CD4-positive, alpha-beta T cell treated with Interleukin-10 for 1 hour (primary cell): ENCODE measurements at regions not wholly inside any gene's neighbourhood (a gene's known extent, or its start where the extent isn't known, plus 50 kb on each side); places are given as distances from the start of the nearest gene placed in this dataset.

Experiments
- DNase-seq: peaks from one replicate; pipeline ENCODE4 v3.0.0-alpha.2; 2020

- DNase-seq = no peak
These were observed 545.8 kb upstream of the ALCAM start for GRCh38 chr3:104820959-104821358.

- no peak for DNase-seq
These were observed 541.6 kb upstream of the ALCAM start for GRCh38 chr3:104825116-104825515.

- no peak for DNase-seq
These were observed 535.6 kb upstream of the ALCAM start for GRCh38 chr3:104831071-104831470.

- DNase-seq = no peak
These were observed 534.2 kb upstream of the ALCAM start for GRCh38 chr3:104832530-104832929.

- no peak for DNase-seq
These were observed 531.3 kb upstream of the ALCAM start for GRCh38 chr3:104835376-104835775.

GRCh38 chr3:104846270-104846669 is 520.4 kb upstream of the ALCAM start:
- DNase-seq = no peak

- DNase-seq = no peak
These were observed 517.6 kb upstream of the ALCAM start for GRCh38 chr3:104849070-104849469.

GRCh38 chr3:104854468-104854867 is 512.2 kb upstream of the ALCAM start:
- DNase-seq = no peak

- DNase-seq = no peak
These were observed 511.0 kb upstream of the ALCAM start for GRCh38 chr3:104855702-104856101.

GRCh38 chr3:104856741-104857140 is 510.0 kb upstream of the ALCAM start:
- DNase-seq = no peak

- no peak for DNase-seq
These were observed 498.4 kb upstream of the ALCAM start for GRCh38 chr3:104868291-104868690.

GRCh38 chr3:104870276-104870675 is 496.4 kb upstream of the ALCAM start:
- DNase-seq = no peak

- no peak for DNase-seq
These were observed 493.4 kb upstream of the ALCAM start for GRCh38 chr3:104873331-104873730.

GRCh38 chr3:104878395-104878794 is 488.3 kb upstream of the ALCAM start:
- DNase-seq = no peak

- DNase-seq = no peak
These were observed 486.8 kb upstream of the ALCAM start for GRCh38 chr3:104879919-104880318.

- DNase-seq = no peak
These were observed 481.4 kb upstream of the ALCAM start for GRCh38 chr3:104885214-104885814.

- no peak for DNase-seq
These were observed 480.3 kb upstream of the ALCAM start for GRCh38 chr3:104886220-104886995.

GRCh38 chr3:104887069-104887468 is 479.6 kb upstream of the ALCAM start:
- DNase-seq = no peak

- DNase-seq = no peak
These were observed 479.1 kb upstream of the ALCAM start for GRCh38 chr3:104887619-104888018.

- DNase-seq = no peak
These were observed 474.7 kb upstream of the ALCAM start for GRCh38 chr3:104892044-104892443.

- DNase-seq = no peak
These were observed 470.1 kb upstream of the ALCAM start for GRCh38 chr3:104896624-104897023.

- no peak for DNase-seq
These were observed 465.3 kb upstream of the ALCAM start for GRCh38 chr3:104901396-104901795.

GRCh38 chr3:104903064-104903463 is 463.6 kb upstream of the ALCAM start:
- DNase-seq = no peak

GRCh38 chr3:104906001-104906639 is 460.6 kb upstream of the ALCAM start:
- no peak for DNase-seq
